ENCODE measurements at regions not wholly inside any gene's neighbourhood (a gene's known extent, or its start where the extent isn't known, plus 50 kb on each side); places are given as distances from the start of the nearest gene placed in this dataset.

DNA sequence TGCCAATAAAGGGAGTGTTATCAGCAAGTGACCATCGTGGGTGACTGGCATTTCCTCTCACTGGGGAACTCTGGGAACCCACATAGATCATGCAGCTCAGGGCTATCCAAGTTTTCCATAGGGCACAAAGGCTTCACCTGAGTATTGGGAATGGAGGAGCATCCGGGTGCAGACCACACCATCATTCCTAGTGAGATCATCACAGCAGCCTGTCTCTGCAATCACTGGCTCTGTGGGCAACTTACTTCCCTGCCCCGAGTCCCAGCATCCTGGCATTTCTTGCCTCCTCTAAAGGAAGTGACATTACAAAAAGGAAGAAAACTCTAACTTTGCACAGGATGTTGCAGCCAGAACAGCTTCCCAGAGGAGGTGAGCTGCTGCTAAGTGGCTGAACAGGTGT is 80.6 kb upstream of the SHB start:
- TF ChIP-seq, protein P1, sequence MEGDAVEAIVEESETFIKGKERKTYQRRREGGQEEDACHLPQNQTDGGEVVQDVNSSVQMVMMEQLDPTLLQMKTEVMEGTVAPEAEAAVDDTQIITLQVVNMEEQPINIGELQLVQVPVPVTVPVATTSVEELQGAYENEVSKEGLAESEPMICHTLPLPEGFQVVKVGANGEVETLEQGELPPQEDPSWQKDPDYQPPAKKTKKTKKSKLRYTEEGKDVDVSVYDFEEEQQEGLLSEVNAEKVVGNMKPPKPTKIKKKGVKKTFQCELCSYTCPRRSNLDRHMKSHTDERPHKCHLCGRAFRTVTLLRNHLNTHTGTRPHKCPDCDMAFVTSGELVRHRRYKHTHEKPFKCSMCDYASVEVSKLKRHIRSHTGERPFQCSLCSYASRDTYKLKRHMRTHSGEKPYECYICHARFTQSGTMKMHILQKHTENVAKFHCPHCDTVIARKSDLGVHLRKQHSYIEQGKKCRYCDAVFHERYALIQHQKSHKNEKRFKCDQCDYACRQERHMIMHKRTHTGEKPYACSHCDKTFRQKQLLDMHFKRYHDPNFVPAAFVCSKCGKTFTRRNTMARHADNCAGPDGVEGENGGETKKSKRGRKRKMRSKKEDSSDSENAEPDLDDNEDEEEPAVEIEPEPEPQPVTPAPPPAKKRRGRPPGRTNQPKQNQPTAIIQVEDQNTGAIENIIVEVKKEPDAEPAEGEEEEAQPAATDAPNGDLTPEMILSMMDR (IDR thresholded peaks at IDR 0.05): no peak
- no peak for TF ChIP-seq POLR2A (IDR thresholded peaks at IDR 0.05)
